A172 (cell line): ENCODE measurements at regions not wholly inside any gene's neighbourhood (a gene's known extent, or its start where the extent isn't known, plus 50 kb on each side); places are given as distances from the start of the nearest gene placed in this dataset.
A peak's percentile ranks its signal among the peaks of the same experiment; 100 is the strongest.
"Not testable (repeated sequence)": the region's sequence is repeated elsewhere in the genome, so short reads cannot be mapped to it uniquely, and the experiment has no call there.

Experiments used
- DNase-seq: peaks from one replicate; pipeline ENCODE4 v3.0.0-alpha.2; 2015; ENCODE audit warnings: low spot score

GRCh38 chr6:150496629-150497028 lies 103.1 kb upstream of the PLEKHG1 start:
- DNase-seq: no peak

- DNase-seq: peak; percentile 80
Measured at GRCh38 chr6:150499882-150500312, 99.8 kb upstream of the PLEKHG1 start.

GRCh38 chr6:150500568-150500967 lies 99.1 kb upstream of the PLEKHG1 start:
- not testable (repeated sequence) for DNase-seq

DNA sequence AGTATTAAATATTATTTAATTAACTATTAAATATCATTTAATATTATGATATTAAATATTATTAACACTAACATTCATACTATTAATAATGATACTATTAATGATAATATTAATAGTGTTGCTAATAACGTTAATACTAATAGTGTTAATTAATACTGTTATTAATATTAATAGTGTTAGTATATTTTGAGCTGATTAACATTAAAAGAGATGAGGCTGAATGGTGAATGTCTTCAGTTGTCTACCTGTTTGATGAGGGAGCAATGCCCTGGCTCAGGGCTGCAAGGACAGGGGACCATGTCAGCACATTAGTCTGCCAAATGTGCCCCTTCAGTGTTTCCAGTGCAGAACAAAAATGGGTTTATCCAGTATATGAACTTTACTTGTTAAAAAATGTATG lies 96.6 kb upstream of the PLEKHG1 start:
- no peak for DNase-seq

- DNase-seq: no peak
Measured at GRCh38 chr6:150503586-150504339, 95.9 kb upstream of the PLEKHG1 start.

GRCh38 chr6:150507361-150507760 lies 92.3 kb upstream of the PLEKHG1 start:
- DNase-seq: not testable (repeated sequence)

GRCh38 chr6:150510576-150510975 lies 89.1 kb upstream of the PLEKHG1 start:
- DNase-seq: no peak

DNA sequence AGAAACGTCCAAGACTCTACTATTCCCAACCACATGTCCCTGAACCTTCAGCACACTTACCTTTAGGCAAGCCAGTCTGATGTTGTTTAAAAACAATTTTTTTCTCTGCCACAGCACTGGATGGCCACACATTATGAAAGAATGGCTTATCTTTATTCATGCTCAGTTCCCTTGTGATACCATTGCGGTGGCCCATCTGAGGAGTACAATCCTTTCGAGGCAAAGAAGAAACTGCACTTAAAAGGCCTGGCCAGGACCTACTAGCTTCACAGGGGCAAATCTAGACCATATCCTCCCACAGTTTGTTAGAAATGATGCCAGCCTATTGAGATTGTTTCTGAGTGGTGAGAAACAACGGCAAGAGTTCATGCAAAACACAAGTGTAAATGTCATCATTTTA lies 88.4 kb upstream of the PLEKHG1 start:
- DNase-seq: no peak

DNA sequence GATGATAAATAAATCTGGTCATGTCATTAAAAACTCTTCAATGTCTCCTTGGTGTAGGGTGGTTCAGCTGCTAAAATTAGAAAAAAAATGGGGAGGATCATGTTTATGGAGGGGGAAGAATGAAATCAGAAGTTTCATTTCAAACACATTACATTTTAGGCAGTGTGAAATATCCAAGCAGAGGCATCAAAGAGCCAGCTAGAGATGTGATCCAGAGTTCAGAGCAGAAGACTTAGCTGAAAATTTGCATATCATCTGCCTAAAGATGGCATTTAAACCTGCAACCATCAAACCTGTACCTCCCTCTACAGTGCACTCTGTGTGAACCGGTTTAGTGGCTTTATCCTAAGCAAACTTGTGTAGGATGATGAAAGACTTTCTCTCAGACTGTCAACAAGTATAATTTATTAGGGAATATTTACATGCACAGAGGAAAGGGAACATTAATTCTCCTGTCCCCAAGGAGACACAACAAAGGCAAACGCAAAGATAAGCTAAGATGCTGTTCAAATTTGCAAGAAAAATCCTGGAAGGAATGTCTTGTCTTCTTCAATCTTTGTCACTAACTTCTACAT lies 84.8 kb upstream of the PLEKHG1 start:
- DNase-seq: no peak

DNA sequence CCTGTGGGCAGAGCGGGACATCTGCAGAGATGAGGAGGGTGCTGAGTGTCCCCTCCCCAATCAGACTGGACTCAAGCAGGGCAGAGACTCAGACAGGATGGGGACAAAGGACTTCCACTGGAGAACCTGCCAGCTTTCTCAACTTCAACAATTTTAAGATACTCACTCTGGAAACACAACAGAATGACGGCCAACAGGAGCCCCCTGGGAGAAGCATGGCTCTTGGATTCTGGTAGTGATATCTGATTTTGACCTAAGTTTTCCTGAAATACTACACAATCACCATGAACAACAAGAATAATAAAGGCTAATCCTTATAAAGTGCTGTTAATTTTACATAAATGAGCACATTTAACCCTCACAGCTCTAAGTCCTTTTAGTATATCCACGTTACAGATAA lies 83.5 kb upstream of the PLEKHG1 start:
- no peak for DNase-seq

GRCh38 chr6:150517175-150517574 lies 82.5 kb upstream of the PLEKHG1 start:
- no peak for DNase-seq

GRCh38 chr6:150521482-150521881 lies 78.2 kb upstream of the PLEKHG1 start:
- no peak for DNase-seq

DNA sequence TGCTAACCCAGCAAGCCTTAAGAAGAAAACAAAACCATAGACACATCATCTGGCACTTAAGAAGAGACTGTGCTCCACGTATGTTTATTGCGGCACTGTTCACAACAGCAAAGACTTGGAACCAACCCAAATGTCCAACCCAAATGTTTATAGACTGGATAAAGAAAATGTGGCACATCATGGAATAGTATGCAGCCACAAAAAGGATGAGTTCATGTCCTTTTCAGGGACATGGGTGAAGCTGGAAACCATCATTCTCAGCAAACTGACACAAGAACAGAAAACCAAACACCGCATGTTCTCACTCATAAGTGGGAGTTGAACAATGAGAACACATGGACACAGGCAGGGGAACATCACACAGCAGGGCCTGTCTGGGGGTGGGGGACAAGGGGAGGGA lies 76.5 kb upstream of the PLEKHG1 start:
- not testable (repeated sequence) for DNase-seq

- no peak for DNase-seq
Measured at GRCh38 chr6:150525300-150525699, 74.4 kb upstream of the PLEKHG1 start.

DNA sequence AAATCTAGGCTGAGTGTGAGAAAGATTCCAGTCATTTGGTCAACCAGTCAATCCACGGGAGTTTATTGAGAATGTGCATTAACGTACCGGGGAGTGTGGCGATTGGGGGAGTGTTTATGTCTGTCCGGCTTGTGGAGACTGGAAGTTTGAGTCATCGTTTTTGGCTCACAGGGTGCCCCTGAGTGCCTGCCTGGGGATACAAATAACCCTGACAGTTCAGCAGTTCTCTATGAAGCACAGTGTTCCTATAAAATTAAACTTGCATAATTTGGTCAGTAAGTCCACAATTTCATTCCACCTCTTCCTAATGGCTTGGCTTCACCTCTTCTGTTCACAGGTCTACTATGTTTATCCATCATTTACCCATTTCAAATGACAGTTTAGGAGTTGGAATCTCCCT lies 72.6 kb upstream of the PLEKHG1 start:
- peak; percentile 18 for DNase-seq

GRCh38 chr6:150528648-150529285 lies 70.9 kb upstream of the PLEKHG1 start:
- DNase-seq: peak; percentile 74

DNA sequence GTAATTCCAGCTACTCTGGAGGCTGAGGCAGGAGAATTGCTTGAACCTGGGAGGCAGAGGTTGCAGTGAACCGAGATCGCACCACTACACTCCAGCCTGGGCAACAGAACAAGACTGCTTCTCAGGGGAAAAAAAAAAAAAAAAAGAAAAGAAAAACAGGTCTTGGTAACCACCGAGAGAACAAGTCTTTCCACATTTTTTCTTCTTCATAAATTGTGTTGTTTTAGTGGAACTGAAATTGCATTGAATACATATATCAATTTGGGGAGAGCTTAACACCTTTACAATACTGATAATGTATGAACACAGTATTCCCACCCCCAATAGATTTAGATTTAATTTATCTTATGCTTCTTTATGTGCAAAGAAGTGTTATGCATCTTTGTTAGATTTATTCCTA lies 70.0 kb upstream of the PLEKHG1 start:
- no peak for DNase-seq

GRCh38 chr6:150531957-150532356 lies 67.7 kb upstream of the PLEKHG1 start:
- no peak for DNase-seq

DNA sequence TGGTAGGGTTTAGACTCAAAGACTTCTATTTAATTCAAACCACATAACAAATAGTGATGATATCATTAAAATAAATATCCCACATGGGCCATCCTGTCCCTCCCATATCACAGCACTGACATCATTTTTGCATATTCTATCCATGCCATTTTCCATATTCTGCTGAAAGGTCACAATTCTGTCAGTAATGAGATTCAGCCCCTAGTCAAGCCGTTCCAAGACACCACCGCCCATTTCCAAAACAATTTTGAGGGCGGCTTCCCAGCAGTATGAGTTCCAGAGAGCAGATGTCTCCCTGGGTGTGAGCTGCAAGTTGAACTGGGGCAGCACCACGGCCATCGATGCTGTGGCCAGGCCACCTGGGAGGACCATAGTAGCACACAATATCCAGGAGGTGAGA lies 65.1 kb upstream of the PLEKHG1 start:
- no peak for DNase-seq

- no peak for DNase-seq
Measured at GRCh38 chr6:150535151-150535804, 64.4 kb upstream of the PLEKHG1 start.

GRCh38 chr6:150535818-150536220 lies 63.9 kb upstream of the PLEKHG1 start:
- DNase-seq: no peak

GRCh38 chr6:150536835-150537234 lies 62.9 kb upstream of the PLEKHG1 start:
- no peak for DNase-seq

DNA sequence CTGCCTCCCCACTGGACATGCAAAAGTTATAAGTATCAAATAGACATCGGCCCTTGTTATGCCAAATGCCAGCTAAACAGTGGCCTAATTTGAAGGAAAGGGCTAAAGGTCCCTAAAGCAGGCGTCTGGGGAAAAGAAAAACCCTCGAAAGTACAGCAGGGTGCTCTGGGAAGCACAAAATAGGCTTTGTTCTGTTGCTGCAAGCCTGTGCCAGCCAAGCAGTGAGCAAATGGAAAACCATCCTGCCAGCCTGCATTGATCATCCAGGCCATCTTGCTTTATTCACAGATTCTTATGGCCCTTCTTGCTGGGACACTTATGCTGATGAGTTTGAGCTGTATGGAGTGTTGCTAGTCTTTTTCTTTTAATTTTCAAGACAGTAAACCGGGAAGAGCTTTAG lies 62.2 kb upstream of the PLEKHG1 start:
- DNase-seq: no peak
